ENCODE measurements at regions not wholly inside any gene's neighbourhood (a gene's known extent, or its start where the extent isn't known, plus 50 kb on each side); places are given as distances from the start of the nearest gene placed in this dataset.
A peak's percentile ranks its signal among the peaks of the same experiment; 100 is the strongest.

GRCh38 chr21:41678016-41678923, 88.6 kb downstream of the RIPK4 start:
- H3K9me3 ChIP-seq, result no peaks in the 10 kb centered on the region
- no peak overlapping the region for H3K4me3 ChIP-seq
- TF ChIP-seq POLR2AphosphoS5 (IDR thresholded peaks at IDR 0.05), result peak in 1 of 3 donors; percentile 3
- no peak for TF ChIP-seq EP300 (IDR thresholded peaks at IDR 0.05)
- TF ChIP-seq POLR2A (IDR thresholded peaks at IDR 0.05), result no peak
- TF ChIP-seq CTCF (IDR thresholded peaks at IDR 0.05), result peak; percentile 1 to 14
- H3K27me3 ChIP-seq, result no peaks in the 10 kb centered on the region
- WGBS, result 56% methylated on average over 11 of the region's 17 CpGs
- peaks cover 52% of the 10 kb centered on the region for H3K4me1 ChIP-seq
- DNase-seq (ENCODE audit: low spot score in 2 of 2), result no peak
- no peaks in the 10 kb centered on the region for H3K36me3 ChIP-seq
- peak overlapping the region; percentile 93 for H3K27ac ChIP-seq

GRCh38 chr21:41677671-41678015, 89.2 kb downstream of the RIPK4 start:
- Histone ChIP-seq H3K27me3 (peaks cover 2% of the 10 kb centered on the region), H3K4me1 (peaks cover 46% of the 10 kb centered on the region), H3K36me3 (no peaks in the 10 kb centered on the region), H3K27ac (peak overlapping the region; percentile 93), H3K9me3 (no peaks in the 10 kb centered on the region), H3K4me3 (no peak overlapping the region)
- WGBS, result 67% methylated on average over 8 of the region's 8 CpGs
- TF ChIP-seq EP300 (IDR thresholded peaks at IDR 0.05) (no peak), CTCF (IDR thresholded peaks at IDR 0.05) (no peak), POLR2A (IDR thresholded peaks at IDR 0.05) (no peak), POLR2AphosphoS5 (IDR thresholded peaks at IDR 0.05) (no peak)
- no peak for DNase-seq (ENCODE audit: low spot score in 2 of 2)

GRCh38 chr21:41676198-41676597, 90.7 kb downstream of the RIPK4 start:
- Histone ChIP-seq H3K9me3 (no peaks in the 10 kb centered on the region), H3K27ac (no peak overlapping the region), H3K36me3 (no peaks in the 10 kb centered on the region), H3K27me3 (peaks cover 2% of the 10 kb centered on the region), H3K4me1 (peaks cover 40% of the 10 kb centered on the region), H3K4me3 (no peak overlapping the region)
- no peak for DNase-seq (ENCODE audit: low spot score in 2 of 2)
- TF ChIP-seq CTCF (IDR thresholded peaks at IDR 0.05) (no peak), EP300 (IDR thresholded peaks at IDR 0.05) (no peak), POLR2A (IDR thresholded peaks at IDR 0.05) (no peak), POLR2AphosphoS5 (IDR thresholded peaks at IDR 0.05) (no peak)
- 85% methylated on average over 3 of the region's 3 CpGs for WGBS

GRCh38 chr21:41675574-41675973, 91.3 kb downstream of the RIPK4 start:
- 77% methylated on average over 6 of the region's 6 CpGs for WGBS
- DNase-seq (ENCODE audit: low spot score in 2 of 2), result peak in 1 of 2 donors; percentile 13
- Histone ChIP-seq H3K36me3 (no peaks in the 10 kb centered on the region), H3K4me1 (peaks cover 37% of the 10 kb centered on the region), H3K27me3 (peaks cover 2% of the 10 kb centered on the region), H3K27ac (no peak overlapping the region), H3K4me3 (no peak overlapping the region), H3K9me3 (no peaks in the 10 kb centered on the region)
- TF ChIP-seq EP300 (IDR thresholded peaks at IDR 0.05) (no peak), CTCF (IDR thresholded peaks at IDR 0.05) (no peak), POLR2AphosphoS5 (IDR thresholded peaks at IDR 0.05) (no peak), POLR2A (IDR thresholded peaks at IDR 0.05) (no peak)

GRCh38 chr21:41674402-41674801, 92.5 kb downstream of the RIPK4 start:
- Histone ChIP-seq H3K27ac (no peak overlapping the region), H3K27me3 (peaks cover 2% of the 10 kb centered on the region), H3K4me3 (no peak overlapping the region), H3K36me3 (no peaks in the 10 kb centered on the region), H3K4me1 (peaks cover 25% of the 10 kb centered on the region), H3K9me3 (no peaks in the 10 kb centered on the region)
- DNase-seq (ENCODE audit: low spot score in 2 of 2), result no peak
- WGBS, result 91% methylated on average over 6 of the region's 6 CpGs
- TF ChIP-seq CTCF (IDR thresholded peaks at IDR 0.05) (no peak), EP300 (IDR thresholded peaks at IDR 0.05) (no peak), POLR2A (IDR thresholded peaks at IDR 0.05) (no peak)

All from suprapubic skin (tissue), 4 donors.